NCI-H446 treated with DMSO at 0.1 percent for 48 hours (cell line): ENCODE measurements at regions not wholly inside any gene's neighbourhood (a gene's known extent, or its start where the extent isn't known, plus 50 kb on each side); places are given as distances from the start of the nearest gene placed in this dataset.
"Not testable (repeated sequence)": the region's sequence is repeated elsewhere in the genome, so short reads cannot be mapped to it uniquely, and the experiment has no call there.

ENCODE experiments used
- DNase-seq: peaks from one replicate; lab custom pipeline; 2025; lab: John Stamatoyannopoulos, UW

DNA sequence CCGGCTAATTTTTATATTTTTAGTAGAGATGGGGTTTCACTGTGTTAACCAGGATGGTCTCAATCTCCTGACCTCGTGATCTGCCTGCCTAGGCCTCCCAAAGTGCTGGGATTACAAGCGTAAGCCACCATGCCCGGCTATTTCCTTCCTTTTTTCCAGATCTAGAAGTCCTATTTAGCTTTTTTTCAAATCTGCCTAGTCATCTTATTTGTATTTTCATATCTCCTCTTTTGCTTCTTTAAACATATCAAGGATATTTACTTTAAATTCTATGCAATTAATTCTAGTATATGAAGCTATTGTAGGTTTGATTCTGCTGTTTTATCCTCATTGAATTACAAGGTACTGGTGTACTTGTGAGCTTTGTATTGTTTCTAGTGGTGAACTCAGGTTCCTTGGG lies 119.1 kb downstream of the MACIR start:
- DNase-seq: not testable (repeated sequence)

DNA sequence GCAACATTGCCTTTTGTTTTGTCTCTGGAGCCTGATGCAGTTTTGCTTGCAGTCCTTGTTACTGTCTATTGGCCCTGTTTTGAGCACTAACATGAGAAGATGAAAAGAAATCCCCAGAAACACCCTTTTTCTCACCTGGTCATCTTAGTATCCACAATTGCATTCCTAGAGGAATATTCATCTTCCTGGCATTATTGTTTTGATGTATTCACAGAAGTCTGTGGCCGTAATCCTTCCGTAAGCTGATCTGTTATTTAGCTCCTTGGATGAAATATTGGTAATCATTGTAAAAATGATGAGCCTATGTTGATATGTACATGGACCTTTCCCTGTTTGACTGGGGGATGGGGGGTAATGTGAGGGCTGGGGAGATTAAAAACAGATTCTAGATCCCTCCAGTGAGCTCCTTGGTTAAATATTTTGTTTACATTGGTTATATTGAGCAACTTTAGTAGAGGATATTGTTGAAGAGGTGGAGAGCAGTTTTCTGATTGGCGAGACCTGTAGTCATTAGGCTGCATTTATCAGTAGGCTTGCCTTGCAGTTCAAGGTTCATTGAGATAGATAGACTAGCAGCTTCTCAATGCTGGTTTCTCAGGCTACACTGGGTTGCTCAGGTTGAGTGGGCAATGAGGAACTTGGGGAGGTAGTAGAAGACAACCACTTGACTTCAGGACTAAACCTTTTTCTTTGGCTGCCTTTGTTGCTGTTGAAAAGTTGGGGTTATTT lies 117.5 kb downstream of the MACIR start:
- DNase-seq: no peak

DNA sequence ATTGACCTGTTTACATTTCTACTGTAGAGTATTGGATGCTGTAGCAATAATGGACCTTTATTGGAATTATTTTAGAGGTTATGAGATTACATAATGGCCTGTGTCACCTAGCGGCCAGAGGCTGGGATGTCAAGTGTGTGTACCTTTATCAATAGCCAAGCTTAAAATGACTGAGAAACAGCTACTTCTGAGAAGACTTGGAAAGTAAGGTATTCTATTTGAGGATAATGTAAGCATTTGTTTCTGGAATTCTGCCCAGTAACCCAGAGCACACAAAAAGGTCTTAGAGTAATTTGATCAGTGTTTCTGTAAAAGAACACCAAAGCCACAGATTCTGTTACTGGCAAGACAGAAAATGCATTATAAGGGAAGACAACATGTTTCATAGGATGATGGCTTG lies 116.8 kb downstream of the MACIR start:
- peak; percentile 31 for DNase-seq

DNA sequence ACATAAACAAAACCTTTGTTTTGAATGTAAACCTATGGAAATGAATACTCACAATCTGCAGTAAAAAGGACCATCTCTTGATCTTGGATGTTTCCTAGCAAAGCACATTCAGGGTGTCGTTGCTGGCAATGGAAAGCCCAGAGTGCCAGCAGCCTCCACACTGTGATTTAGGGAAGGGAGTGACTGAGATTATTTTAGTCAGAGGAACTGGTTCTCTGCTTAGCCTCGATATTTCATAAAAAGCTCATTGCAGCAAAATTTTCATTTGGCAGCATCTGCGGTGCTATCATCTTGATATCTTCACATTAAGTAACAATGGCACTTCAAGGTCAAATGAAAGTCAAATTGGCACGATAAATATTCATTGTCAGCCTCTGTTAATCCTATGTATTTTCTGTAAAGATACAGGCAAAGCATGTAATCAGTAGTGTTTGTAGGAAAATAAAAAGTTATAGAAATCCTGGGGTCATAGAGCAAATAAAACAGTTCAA lies 116.0 kb downstream of the MACIR start:
- DNase-seq: no peak

DNA sequence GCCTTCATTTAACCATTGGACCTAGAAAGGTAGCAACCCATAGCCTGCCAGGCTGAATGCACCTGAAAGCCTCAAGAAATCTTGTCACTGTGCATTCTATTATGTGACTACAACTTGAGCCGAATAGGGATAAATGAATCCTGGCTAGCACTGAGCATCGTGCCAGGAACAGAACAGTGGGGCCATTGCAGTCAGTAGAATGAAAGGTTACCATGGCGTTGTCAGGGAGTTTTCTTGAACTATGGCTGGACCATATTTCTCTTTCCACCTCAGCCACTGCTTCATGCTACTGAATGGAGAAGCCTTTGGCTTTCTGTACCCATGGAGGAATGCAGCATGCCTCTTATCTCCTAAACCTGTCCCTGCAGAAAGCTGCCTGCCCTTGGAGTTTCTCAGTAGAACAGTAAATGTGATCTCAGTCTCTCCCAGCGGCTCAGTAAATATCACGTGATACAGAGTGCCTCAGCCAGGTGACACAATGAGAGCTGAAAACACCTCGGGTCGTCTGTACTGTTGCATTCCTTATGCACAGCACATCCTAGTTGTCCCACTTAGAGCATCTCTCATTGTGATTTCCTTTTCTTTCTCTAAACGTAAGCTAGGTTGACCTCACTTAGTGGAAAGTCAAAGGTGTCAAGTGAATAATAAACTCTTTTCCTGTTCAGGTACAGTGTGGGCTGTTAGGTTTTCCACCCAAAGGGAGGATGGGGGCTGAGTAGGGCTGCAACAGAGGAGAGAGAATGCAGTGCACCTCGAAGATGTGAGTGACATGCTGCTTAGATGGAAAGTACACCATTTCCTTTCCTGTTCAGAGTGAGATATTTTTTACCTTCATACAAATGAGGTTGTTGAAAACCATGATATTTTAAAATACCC lies 115.3 kb downstream of the MACIR start:
- DNase-seq: no peak

DNA sequence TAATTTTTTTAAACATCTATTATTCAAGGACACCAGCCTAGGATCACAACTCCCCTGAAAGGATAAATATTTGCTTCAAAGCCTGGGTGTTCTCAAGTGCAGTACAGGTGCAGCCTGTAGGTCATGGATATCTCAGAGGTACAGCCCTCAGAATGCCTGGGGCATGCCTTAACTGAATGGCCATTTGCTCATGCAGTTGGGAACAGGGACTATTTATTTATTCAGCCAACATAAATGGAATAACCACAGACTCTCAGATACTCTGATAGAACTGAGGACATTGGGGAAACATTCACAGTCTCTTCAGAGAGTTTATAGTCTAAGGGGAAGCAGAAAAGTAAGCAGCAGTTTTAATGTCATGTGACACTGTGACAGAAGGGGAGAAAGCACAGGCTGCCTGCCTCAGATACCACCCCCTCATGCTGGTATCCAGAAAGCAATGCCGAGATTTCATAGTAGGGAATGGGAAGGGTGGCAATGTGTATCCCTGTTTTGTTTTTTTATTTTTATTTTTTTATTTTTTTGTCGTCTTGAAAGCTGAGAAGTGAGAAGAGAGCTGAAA lies 112.6 kb downstream of the MACIR start:
- no peak for DNase-seq

DNA sequence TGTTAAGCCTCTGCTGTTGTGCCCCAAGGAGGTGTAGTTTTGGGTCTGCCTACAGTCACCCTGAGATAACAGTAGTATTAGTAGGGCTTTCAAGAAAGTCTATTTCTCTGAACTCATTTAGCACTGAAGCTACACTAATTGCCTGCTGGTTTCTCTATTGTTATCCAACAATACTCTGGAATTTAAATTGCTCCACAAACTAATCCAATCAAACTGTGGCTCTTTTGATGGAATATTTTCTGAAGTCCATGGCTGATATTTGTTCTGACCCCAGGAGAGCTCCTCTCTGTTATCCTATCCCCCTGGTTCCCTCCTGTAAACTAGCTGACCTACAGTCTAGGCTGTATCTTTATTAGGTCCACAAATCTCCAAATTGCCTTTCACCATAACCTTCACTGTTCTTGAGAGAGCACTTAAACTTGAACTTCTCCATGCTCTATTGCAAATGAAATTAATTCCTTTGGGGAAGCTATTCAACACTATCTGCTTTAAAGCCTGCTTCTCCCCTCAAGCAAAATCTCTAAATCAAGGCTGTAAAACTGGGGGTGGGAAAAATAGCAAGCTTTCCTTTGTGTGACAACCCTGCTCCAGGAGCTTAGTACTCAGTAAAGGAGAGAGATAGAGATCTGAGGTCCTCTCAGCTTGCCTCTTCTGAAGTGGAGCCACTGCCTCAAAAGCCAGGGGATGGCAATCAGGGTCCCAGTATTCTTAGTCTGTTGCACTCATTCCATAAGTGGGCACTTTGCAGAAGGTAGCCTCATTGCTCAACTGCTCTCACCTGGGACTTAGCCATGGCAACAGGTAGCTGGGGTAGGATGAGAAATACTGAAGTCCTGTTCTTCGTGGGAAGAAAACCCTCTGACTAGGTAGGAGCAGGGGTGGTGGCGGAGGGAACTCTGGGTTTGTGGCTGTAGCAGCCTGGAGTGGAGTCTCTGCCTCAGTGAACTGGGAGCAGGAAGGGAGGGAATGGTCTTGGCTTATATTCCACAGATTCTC lies 110.9 kb downstream of the MACIR start:
- DNase-seq: no peak

DNA sequence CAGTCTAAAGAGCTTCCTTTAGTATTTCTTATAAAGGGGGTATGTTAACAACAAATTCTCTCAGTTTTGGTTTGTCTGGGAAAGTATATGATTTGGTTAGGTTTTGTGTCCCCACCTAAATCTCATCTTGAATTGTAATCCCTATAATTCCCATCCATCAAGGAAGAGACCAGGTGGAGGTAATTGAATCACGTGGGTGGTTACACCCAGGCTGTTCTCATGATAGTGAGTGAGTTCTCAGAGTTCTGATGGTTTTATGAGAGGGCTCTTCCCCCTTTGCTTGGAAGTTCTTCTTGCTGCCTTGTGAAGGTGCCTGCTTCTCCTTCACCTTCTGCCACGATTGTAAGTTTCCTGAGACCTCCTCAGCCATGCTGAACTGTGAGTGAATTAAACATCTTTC lies 109.1 kb downstream of the MACIR start:
- DNase-seq: no peak

DNA sequence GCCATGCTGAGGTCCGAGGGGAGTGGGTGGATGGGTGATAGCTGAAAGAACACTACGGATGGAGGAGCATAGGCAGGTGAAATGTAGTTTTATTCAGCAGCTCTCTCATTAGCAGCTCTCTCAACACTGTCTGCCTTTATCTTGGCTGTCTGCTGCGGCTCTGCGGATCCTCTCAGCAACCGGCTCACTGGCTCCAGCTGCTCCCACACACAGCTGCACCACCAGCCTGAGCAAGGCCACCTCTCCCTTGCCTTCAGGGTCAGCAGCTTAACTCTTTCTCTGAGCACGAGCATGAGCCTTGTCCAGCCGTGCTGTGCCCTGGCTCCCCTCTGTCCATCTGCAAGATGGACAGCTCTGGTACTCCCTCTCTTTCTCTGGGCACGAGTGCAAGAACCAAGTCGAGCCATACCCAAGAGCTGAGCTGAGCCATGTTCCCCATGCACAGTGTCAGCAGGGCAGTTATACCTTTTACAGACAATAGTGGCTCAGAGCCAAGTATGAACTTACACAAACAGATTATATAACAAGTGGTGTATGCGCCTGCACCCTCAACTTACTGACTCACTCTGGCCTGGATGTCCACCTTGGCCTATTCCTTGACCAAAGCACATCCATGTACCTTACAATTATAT lies 108.5 kb downstream of the MACIR start:
- no peak for DNase-seq

DNA sequence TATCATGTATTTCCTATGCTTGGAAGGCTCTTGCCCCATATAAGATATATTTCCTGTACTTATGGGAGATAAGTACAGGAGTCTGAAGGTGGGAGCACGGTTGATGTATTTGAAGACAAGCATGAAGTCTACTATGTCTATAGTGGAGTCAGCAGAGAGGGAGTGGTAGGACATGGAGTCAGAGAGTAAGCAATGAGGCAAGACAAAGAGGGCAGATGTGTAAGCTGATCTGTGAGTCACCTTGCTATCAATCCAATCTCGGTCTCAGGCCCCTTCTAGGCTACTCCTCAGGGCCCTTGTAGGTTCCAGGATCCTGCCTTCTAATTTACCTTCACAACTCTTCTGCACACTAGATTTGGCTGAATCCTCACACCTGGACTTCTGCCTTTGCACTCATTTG lies 105.5 kb downstream of the MACIR start:
- DNase-seq: no peak

DNA sequence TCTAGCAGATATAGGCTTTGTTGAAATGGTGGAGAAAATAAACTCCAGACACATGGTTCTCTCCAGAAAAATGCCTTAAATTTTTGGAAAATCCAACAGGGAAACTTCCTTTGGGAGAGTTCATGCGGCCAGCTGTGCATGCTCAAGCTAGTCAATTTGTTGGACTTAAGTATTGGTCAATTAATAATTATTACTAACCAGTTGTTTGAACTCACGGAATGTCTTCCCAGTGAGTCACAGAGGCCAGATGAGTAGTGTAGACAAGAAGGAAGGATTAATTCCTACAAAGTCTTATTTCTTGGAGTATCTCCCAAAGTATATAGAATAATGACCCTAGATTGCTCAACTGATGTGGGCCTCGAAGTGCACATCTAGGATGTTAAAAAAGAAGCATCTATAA lies 103.6 kb downstream of the MACIR start:
- no peak for DNase-seq

DNA sequence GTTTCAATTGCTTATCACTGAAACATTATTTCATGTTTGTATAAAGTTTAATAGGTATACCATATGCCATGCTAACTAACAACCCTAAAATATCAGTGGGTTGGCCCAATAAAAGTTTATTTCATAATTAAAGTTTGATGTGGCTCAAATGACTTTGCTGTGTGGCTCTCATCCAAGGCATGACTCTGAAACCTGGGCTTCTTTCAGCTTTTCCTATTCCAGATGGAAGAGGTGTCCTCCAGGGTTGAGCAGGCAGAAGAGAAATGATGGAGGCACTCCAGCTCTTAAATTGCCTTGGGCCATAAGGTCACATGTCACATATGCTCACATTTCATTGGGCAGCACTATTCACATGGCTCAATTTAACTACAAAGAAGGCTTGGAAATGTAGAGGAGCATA lies 101.9 kb downstream of the MACIR start:
- DNase-seq: peak; percentile 85

DNA sequence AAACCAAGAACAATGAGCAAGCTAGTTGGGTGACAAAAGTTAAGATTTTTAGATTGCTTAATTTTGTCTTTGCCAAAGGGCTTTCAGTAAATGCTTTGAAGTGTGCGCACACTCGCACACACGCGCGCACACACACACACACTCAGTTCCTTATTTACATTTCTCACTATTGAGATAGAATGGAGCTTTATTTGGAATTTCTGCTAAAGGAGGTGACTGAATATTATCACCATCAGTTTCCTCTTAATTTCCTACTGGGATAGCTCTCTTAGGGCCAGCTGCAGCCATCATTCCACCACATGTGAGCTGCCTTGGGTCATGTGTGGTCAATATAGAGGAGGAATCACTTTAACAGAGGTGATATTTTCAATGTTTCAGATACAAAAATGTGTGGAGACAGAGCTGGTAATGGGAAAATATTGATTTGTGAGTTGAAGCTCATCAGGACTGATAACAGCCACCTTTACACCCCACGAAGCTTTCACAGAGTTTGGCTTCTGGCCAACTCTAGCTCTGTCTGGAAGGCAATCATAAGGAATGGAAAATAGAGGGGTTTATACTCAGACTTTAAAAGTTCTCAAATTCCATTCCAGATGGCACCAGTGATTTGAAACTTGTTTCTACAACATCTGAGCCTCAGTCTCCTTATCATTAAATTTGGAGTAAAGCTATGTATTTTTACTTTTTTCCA lies 99.9 kb downstream of the MACIR start:
- DNase-seq: no peak

DNA sequence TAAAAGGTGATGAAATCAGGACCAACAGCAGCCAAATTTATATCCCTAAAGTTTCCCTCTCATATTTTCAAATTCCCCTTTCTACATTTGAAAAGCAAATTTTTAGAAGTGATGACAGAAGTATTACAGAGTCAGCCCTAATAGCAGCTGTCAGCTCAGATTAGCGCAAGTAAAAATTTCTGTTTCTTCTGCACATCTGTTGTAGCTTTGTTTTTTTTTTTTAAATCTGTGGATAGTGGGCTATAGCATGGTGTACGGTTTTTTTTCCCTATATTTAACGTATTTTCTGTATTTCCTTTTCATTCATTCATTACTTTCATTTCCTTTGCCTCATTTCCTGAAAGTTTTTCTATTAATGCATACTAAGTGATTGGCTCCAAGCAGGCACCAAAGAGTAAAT lies 99.1 kb downstream of the MACIR start:
- DNase-seq: peak; percentile 23

DNA sequence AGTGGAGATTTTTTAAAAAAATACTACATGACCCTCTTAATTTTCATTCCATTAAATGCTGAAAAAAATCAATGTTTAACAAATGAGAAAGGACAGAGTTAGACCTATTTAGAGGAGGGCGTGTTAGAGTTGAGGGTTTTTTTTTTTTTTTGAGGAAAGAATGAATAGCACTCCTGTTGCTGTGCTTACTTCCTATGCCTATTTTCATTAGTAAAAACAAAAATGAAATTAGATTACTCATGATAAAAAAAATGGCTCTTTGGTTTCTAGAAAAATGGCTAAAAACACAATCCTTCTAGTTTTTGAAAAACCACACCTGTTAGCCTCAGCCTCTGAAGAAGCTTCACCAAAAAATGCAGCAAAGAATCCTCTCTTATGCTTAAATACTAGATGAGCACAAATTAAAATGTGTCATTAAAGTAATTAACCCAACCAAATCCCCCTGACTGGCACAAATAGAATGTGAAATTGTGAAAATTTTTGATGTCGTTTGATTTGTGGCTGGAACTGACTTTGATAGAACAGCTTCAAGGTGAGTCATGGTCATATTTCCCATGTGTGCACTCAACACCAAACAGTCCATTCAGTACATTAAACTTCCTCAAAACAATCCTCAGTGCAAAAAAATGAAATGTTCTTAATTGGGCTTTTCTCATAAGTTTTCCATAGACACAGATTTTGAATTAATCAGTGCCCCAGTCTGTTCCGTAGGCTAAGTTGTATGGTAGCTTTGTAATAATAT lies 98.0 kb downstream of the MACIR start:
- no peak for DNase-seq

DNA sequence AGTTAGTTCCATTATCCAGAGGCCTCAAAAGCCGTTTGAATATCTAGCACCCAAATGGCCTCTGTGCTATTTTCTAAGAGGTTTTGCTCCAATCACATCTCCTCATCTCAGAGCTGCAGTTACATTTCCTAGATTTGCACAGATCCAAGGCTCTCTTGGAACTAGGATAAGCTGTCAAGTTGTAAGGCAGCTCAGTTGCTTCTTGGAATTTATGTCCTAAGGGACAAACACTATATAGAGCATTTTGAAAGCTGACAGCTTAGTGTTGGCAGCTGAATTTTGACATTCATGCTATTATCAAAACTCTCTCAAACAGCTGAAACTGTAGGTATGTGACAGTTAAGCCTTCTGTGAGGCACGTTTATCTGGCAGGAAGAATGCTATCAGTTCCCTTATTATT lies 97.0 kb downstream of the MACIR start:
- DNase-seq: no peak

DNA sequence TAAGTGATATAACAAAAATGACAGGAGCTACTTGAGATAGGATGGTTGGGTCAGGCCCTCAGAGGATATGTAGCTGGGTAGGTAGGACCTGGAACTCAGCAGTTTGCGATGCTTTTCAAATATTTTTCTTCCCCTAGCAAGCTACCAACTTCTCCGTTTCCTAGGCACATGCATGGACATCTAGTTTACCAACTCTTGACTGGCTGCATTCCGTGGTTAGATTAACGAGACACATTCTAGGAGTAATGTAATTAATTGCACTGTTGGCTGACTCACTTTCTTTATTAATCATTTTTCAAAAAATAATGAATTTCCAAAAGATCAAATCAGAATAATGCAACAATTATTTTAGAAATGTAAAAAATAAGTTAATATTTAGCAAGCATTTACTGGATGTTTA lies 95.9 kb downstream of the MACIR start:
- no peak for DNase-seq

DNA sequence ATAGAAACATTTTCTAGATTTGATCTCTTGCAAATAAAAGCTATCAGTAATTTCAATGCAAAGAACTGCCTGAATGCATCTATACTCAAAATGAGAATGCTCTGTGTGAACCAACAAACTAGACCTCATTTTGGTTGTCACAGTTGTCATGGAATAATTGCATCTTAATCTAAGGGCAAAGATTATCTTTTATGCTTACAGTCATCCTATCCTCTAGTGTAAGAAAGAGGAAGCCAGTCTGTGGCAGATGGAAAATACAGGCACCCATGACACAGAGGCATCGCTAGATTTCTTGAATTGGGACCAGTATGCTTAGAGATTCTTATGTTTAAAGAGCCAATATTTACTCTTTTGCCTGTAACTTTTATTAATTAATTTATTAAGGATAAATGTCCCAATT lies 95.0 kb downstream of the MACIR start:
- DNase-seq: no peak

DNA sequence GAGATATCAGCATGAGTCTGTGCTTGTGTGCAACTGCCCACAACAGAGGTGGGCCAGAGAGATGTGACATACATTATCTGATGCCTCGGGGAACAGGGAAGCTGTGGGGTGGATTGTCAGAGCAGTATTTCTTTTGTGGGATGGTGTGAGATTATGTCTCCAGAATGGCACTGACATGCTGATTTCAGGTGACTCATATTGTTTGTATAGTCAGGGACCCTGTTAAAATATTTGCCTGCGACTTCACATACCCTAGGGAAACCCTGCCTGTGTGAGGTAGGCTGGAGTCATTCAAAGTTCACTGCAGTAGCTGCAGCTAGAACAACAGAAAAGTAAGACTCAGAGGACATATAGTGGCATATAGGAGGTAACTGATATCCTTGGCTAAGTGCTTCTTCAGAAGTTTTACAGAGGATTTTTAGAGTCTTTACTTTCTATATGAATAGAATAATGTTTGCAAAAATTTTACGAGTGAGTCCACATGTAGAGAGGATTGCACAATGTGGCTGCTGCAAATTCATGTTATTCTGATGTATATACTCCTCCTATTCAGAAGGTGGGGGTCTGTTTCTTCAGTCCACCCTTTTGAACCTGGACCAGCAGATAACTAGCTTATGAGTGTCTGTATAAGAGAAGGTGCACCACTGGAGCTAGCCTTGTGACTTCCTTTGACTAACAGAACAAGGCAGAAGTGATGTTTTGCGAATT lies 89.3 kb downstream of the MACIR start:
- no peak for DNase-seq
